GM19438 (cell line): ENCODE measurements at regions not wholly inside any gene's neighbourhood (a gene's known extent, or its start where the extent isn't known, plus 50 kb on each side); places are given as distances from the start of the nearest gene placed in this dataset.

ENCODE experiments used
- ATAC-seq: cut with Tn5 transposase; IDR thresholded peaks from one replicate; pipeline ENCODE4 v1.9.1; 2021; ENCODE audit warnings: low read depth; ENCODE audit not compliant: unreplicated experiment

DNA sequence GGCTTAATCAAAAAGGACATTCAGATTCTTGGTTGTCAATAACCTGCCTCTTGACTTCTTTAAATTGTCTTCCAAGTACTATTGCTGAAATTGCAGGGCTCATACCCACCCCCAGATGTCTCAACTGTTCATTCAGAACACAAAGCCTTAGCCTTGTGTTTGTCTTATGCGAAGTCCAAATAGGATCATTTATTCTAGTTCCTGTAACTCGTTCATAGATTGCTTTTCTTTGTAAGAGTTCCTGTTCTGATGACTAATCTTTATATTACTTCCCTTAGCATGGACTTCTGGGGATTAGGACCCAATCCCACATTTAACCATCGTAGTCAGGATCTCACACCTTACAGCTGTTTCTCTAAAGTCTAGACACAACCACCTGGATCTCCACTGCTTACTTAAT, 226.0 kb downstream of the VEGFC start:
- ATAC-seq: no peak

DNA sequence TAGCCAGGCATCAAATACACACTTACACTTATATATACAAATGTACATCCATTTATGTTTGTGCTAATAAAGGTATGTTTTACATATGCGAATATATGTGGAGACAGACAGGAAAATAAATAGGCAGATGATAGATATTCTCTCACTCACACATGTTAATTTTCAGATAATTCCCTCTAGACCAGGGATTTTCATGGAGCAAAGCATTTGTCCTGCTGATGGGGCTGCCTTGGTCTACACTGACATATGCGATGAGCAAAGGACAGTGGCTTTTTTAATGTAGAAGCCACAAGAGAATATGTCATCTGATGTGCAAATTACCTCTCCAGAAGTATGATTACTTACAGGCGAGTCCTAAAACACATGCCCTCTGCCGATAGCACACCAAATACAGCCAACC, 224.5 kb downstream of the VEGFC start:
- ATAC-seq: no peak

DNA sequence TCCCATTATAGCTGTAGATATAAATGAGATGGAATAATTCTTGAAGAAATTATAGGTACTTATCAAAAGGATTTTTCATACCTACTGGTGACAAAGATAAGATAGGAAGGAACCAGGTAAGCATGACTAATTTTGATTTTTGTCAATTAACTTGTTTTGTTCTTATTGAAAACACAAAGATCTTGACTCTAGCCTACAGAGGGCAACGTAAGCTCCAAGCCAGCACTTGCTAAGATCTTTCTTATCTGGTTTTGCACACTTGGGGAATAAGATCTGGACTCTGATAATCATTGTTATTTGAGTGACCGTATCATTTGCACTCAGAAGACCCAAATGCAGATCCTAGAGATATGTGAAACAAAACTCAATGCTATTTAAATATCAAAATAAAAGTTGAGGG, 223.4 kb downstream of the VEGFC start:
- no peak for ATAC-seq

DNA sequence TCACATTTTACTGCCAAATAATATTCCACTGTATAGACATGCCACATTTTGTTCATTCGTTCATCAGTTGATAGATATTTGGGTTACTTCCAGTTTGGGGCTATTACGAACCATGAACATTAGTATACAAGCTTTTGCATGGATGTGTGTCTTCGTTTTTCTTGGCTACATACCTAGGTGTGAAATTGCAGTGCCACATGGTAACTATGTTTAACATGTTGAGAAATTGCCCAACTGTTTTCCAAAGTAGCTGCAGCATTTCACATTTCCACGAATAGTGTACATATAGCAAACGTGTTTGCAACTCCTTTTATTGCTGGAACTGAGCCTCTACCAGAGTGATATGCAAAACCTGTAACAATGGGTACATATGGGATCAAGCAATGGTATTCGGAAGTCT, 221.5 kb downstream of the VEGFC start:
- ATAC-seq: no peak

DNA sequence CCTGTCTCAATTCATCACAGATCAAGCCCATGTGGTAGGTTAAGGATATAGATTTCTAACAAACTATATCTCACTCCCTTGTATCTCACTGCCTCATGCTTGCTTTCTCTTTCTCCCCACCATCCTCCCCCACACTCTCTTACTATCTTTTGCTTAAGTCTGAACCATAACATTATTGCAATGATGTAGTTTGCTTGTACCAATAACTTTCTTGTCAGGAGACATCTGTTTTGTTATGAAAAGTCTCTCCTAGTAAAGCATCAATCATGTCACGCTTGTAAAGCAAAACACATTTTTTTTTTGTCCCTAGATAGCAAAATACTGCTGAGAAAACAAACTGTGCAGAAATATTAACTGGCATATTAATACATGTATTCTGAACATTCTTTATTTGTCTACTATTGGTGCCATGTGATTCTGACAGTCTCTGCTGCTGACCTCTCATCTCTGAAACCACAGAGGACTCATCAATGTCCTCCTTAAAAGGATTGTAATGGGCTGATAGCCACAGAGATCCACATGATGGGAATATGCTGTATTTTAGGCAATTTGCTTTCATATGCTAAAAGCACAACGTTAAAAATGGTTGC, 217.5 kb downstream of the VEGFC start:
- ATAC-seq: no peak

GRCh38 chr4:176579226-176579625, 213.5 kb downstream of the VEGFC start:
- no peak for ATAC-seq

DNA sequence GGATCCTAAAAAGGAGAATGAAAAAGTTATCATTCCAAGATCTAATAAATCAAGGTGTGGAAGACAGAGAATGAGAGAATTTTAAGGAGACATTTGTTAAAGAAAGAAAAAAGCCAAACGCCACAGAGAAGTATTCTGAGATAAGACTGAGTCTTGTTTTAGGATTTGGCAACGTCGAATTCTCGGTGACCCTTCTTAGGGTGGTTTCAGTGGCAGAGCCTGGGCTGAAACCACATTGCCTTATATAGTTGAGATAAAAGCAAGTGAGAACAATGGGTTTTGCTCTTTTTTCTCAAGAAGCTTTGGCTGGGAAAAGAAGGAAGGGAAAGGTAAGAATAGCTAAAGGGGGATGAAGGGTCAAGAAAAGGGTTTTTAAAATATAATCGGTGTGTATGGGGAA, 209.4 kb downstream of the VEGFC start:
- no peak for ATAC-seq

DNA sequence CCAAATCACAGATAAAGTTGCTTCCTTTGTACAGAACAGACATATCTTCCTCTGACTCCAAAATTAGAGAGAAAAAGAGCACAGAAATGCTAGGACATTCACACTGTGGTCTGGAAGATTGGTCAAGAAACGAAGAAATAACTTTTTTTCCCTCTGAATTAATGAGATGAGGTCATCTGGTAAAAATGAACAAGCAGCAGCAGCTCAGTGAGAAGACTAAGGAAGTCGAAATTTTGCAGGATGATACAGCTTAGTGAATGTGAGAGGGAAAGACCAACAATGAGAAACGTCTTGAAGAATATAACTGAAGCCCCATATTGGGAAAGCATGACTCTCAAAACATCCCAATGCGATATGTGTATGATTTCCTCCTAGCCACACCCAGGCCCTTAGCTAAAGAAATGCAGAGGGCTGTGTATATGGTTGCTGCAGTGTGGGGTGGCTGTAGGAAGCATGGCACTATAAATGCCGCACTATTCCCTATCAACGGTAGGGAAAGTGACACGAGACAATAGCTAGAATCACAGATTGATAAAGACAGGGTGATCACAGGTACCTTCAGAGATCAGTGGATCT, 208.6 kb downstream of the VEGFC start:
- no peak for ATAC-seq

DNA sequence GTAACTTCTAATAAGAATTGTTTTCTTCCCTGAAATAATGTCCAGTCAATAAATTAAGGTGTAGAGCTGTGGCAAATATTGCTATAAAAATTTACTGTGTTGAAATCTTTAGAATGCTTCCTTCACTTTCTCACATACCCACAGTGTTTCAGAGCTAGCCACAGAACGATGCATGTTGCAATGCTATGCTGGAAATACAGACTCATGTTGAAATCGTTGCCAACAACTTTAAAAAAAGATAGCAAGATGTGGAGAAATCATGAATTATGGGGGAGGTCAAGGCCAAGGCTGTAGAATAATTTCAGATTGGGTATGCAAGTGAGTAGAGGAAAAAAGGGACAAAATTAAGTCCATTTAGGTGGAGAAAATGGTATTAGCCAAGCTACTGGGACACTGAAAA, 204.8 kb downstream of the VEGFC start:
- ATAC-seq: no peak

DNA sequence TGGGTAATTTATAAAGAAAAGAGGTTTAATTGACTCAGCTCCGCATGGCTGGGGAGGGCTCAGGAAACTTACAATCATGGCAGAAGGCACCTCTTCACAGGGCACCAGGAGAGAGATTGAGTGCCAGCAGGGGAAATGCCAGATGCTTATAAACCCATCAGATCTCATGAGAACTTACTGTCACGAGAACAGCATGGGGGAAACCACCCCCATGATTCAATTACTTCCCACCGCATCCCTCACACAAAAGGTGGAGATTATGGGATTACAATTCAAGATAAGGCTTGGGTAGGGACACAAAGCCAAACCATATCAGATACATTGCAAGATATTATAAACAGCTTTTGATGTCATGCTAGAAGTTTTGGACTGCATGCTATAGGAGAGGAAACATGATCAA, 204.3 kb downstream of the VEGFC start:
- ATAC-seq: no peak

- ATAC-seq: no peak
These were observed 199.6 kb downstream of the VEGFC start for GRCh38 chr4:176592976-176593670.

DNA sequence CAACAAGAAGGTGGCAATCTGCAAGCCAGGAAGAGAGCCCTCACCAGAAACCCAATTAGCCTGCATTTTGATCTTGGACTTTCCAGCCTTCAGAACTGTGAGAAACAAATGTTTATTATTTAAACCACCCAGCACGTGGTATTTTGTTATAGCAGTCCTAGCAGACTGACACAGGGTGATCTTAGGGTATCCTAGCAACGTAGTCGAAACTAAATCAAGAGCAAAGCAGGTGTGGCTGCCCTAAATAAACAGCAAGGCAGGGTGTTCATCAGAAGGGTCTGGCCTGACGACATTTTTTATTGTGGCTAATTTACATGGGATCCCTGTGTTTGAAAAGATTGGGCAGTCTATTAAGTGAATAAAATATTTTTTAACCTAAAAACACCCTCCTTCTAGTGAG, 198.8 kb downstream of the VEGFC start:
- no peak for ATAC-seq

DNA sequence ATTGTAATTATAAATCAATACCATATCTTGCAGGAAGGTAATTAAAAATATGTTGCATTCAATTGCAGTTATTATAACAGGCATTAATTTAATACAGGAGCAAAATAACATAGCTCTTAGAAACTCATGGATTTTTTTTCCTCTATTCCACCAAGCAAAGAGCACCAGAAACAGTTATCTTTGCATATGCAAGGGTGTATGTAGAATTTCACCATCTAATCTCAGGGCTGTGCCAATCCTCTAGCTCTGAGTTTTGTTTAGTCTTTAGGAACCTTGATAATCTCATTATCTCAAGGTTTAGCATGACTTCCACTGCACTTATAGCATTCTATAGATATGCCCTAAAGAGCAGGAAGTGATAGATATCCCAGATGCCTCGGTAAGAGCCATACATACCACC, 197.5 kb downstream of the VEGFC start:
- ATAC-seq: no peak

GRCh38 chr4:176601124-176601523, 191.6 kb downstream of the VEGFC start:
- ATAC-seq: no peak

GRCh38 chr4:176607807-176608206, 184.9 kb downstream of the VEGFC start:
- no peak for ATAC-seq

DNA sequence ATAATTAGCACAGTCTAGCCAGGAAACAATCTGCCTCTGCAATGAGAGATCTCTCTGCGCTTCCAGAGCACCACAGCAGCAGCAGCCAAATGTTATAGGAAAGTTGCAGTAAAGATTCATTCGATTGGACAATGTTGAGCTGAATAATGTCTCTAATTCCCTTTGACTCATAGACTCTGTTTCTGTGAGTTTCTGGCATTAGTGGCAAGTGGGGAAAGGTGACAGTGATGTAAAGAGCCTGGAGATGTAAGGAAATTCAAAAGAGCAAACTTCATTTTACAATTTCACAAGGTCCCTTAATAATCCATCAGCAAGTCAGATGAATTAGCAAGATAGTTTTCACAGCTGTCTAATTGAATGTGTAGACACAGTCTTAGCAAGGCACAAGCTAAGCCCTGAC, 184.4 kb downstream of the VEGFC start:
- ATAC-seq: no peak

DNA sequence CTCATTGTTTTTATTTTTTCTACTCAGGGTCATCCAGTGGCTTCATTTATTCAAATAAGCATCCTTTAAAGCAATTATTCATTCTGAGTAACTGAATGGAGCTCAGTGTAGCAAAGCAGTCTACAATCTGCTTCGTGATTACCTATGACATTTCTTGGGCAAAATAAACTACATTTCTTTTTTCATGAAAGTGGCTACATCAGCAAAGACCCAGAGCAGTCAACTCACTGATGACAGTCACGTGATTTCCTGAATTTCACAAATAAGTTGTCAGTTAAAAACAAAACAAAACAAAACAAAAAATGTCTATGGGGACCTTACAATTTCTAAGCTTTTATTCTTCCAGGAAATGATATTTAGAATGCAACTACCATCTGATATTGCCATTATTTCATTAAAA, 182.1 kb downstream of the VEGFC start:
- no peak for ATAC-seq

- no peak for ATAC-seq
These were observed 181.3 kb downstream of the VEGFC start for GRCh38 chr4:176611381-176611780.

GRCh38 chr4:176611951-176612350, 180.8 kb downstream of the VEGFC start:
- ATAC-seq: no peak

- no peak for ATAC-seq
These were observed 177.9 kb downstream of the VEGFC start for GRCh38 chr4:176614793-176615192.

GRCh38 chr4:176616151-176616550, 176.6 kb downstream of the VEGFC start:
- no peak for ATAC-seq

DNA sequence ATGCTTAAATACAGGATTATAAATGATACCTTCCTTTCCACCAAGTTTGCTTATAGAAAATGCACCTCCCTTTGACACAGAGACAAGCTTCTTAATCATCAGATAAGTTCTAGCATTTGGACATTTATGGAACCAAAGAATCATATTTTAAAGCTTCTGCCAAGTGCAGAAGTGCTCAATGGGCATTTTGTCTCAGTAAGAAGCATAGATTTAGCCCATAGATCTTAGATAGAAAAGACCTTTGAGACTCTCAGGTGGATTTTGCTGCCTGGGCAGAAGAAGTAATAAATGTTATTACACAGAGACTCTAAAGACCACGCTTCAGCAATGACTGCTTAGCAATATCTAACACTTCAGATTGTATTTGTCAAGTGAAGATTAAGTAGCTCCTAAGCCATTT, 174.6 kb downstream of the VEGFC start:
- ATAC-seq: no peak
